ENCODE measurements at regions not wholly inside any gene's neighbourhood (a gene's known extent, or its start where the extent isn't known, plus 50 kb on each side); places are given as distances from the start of the nearest gene placed in this dataset.

DNA sequence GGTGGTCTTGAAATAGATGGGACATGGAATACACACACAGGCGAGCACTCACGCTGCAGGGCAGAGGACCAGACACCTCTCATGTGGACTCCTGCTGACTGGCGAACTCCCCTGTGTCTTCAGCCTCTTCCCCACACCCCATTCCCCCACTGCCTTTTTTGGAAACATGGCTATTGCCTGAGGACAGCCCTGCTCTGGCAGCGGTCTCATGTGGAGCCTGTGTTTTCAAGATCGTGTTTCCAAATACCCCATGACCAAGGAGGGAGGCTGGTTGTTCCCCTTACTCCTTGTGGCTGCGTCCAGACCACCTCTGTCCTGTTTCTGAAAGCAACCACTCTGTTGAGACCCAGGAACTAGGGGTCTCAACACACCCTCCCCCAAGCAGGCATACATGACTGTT, 119.4 kb downstream of the C1orf94 start:
- intact Hi-C loops (cut with micrococcal nuclease), result no loop called here
- no peaks in the 10 kb centered on the region for H3K27me3 Mint-ChIP-seq (ENCODE audit: insufficient read depth, unreplicated experiment)
- ChIA-PET POLR2A (no interaction called here), CTCF (no interaction called here)
- no peak for DNase-seq (ENCODE audit: unreplicated experiment)
- H3K9me3 Mint-ChIP-seq (ENCODE audit: unreplicated experiment), result peaks cover 32% of the 10 kb centered on the region
- no peaks in the 10 kb centered on the region for H3K36me3 Mint-ChIP-seq (ENCODE audit: insufficient read depth, unreplicated experiment)
- TF ChIP-seq, protein P1, sequence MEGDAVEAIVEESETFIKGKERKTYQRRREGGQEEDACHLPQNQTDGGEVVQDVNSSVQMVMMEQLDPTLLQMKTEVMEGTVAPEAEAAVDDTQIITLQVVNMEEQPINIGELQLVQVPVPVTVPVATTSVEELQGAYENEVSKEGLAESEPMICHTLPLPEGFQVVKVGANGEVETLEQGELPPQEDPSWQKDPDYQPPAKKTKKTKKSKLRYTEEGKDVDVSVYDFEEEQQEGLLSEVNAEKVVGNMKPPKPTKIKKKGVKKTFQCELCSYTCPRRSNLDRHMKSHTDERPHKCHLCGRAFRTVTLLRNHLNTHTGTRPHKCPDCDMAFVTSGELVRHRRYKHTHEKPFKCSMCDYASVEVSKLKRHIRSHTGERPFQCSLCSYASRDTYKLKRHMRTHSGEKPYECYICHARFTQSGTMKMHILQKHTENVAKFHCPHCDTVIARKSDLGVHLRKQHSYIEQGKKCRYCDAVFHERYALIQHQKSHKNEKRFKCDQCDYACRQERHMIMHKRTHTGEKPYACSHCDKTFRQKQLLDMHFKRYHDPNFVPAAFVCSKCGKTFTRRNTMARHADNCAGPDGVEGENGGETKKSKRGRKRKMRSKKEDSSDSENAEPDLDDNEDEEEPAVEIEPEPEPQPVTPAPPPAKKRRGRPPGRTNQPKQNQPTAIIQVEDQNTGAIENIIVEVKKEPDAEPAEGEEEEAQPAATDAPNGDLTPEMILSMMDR (IDR thresholded peaks at IDR 0.05; ENCODE audit: unreplicated experiment), result no peak
- H3K4me1 Mint-ChIP-seq (ENCODE audit: insufficient read depth, unreplicated experiment), result no peaks in the 10 kb centered on the region
- no TSS peak for BruUV-seq (replicated peaks)
- H3K4me3 Mint-ChIP-seq (ENCODE audit: unreplicated experiment), result no peak overlapping the region
- H3K27ac Mint-ChIP-seq (ENCODE audit: low read depth, unreplicated experiment), result no peak overlapping the region

DNA sequence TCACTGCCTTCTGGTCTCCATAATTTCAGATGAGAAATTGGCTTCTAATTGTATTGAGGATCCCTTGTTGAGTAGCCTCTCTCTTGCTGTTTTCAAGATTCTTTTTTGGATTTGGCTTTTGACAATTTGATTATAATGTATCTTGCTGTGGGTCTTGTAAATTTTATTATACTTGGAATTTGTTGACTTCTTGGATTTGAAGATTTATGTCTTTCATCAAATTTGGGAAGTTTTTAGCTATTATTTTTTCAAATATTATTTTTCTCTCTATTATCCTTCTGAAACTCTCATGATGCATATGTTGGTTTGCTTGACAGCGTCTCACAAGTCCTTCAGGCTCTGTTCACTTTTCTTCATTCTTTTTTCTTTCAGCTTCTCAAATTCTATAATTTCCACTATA, 126.1 kb downstream of the C1orf94 start:
- no peaks in the 10 kb centered on the region for H3K4me1 Mint-ChIP-seq (ENCODE audit: insufficient read depth, unreplicated experiment)
- peaks cover 34% of the 10 kb centered on the region for H3K9me3 Mint-ChIP-seq (ENCODE audit: unreplicated experiment)
- POLR2A ChIA-PET, result no interaction called here
- DNase-seq (ENCODE audit: unreplicated experiment), result no peak
- intact Hi-C loops (cut with micrococcal nuclease), result no loop called here
- TF ChIP-seq, protein P1 (IDR thresholded peaks at IDR 0.05; ENCODE audit: unreplicated experiment), result no peak
- H3K27me3 Mint-ChIP-seq (ENCODE audit: insufficient read depth, unreplicated experiment), result no peaks in the 10 kb centered on the region
- CTCF ChIA-PET, result no interaction called here
- no peak overlapping the region for H3K4me3 Mint-ChIP-seq (ENCODE audit: unreplicated experiment)
- H3K36me3 Mint-ChIP-seq (ENCODE audit: insufficient read depth, unreplicated experiment), result no peaks in the 10 kb centered on the region
- no TSS peak for BruUV-seq (replicated peaks)
- H3K27ac Mint-ChIP-seq (ENCODE audit: low read depth, unreplicated experiment), result no peak overlapping the region

DNA sequence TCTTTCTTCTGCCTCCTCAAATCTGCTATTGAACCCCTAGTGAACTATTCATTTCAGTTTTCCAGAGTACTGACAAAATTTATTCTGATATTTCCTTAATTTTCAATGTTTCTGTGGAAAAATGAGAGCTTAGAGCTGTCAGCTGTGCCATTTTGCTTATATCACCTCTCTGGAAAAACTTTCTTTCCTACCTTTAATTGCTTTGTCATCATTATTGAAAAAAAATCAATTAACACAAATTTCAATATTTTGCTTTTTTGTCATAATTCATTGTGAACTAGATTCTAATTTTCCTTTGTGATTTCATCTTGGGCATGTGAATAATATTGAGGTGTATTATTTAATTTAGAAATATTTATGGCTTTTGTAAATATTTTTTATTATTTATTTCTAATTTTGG, 126.5 kb downstream of the C1orf94 start:
- TF ChIP-seq, protein P1 (IDR thresholded peaks at IDR 0.05; ENCODE audit: unreplicated experiment), result no peak
- no peak overlapping the region for H3K27ac Mint-ChIP-seq (ENCODE audit: low read depth, unreplicated experiment)
- no peaks in the 10 kb centered on the region for H3K36me3 Mint-ChIP-seq (ENCODE audit: insufficient read depth, unreplicated experiment)
- no peak for DNase-seq (ENCODE audit: unreplicated experiment)
- peaks cover 38% of the 10 kb centered on the region for H3K9me3 Mint-ChIP-seq (ENCODE audit: unreplicated experiment)
- no peak overlapping the region for H3K4me3 Mint-ChIP-seq (ENCODE audit: unreplicated experiment)
- CTCF ChIA-PET, result no interaction called here
- no peaks in the 10 kb centered on the region for H3K27me3 Mint-ChIP-seq (ENCODE audit: insufficient read depth, unreplicated experiment)
- POLR2A ChIA-PET, result no interaction called here
- H3K4me1 Mint-ChIP-seq (ENCODE audit: insufficient read depth, unreplicated experiment), result no peaks in the 10 kb centered on the region
- intact Hi-C loops (cut with micrococcal nuclease), result no loop called here
- BruUV-seq (replicated peaks), result no TSS peak

DNA sequence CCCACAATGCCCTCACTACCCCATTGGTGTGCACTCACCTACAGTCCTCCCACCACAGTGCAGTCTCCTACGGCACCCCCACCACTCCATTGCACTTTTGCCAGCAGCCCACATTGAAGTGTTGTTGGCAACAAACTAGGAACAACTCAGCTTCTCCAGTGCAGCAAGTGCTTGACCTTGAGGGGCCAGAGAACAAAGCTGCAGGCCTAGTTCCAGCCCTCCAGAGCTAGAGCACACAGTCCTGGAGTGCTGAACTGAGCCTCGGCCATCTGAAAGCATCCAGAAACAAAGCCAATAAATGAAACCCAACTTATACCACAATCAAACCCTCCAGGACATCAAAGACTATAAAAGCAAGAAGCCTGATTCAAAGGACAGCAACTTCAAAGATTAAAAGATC, 129.9 kb downstream of the C1orf94 start:
- CTCF ChIA-PET, result no interaction called here
- no peaks in the 10 kb centered on the region for H3K4me1 Mint-ChIP-seq (ENCODE audit: insufficient read depth, unreplicated experiment)
- POLR2A ChIA-PET, result no interaction called here
- H3K27ac Mint-ChIP-seq (ENCODE audit: low read depth, unreplicated experiment), result no peak overlapping the region
- no peaks in the 10 kb centered on the region for H3K27me3 Mint-ChIP-seq (ENCODE audit: insufficient read depth, unreplicated experiment)
- no TSS peak for BruUV-seq (replicated peaks)
- TF ChIP-seq, protein P1 (IDR thresholded peaks at IDR 0.05; ENCODE audit: unreplicated experiment), result no peak
- no peak overlapping the region for H3K4me3 Mint-ChIP-seq (ENCODE audit: unreplicated experiment)
- DNase-seq (ENCODE audit: unreplicated experiment), result no peak
- peaks cover 52% of the 10 kb centered on the region for H3K9me3 Mint-ChIP-seq (ENCODE audit: unreplicated experiment)
- no peaks in the 10 kb centered on the region for H3K36me3 Mint-ChIP-seq (ENCODE audit: insufficient read depth, unreplicated experiment)
- intact Hi-C loops (cut with micrococcal nuclease), result no loop called here

Data from MCF 10A (cell line).